Fibroblast of mammary gland (primary cell): ENCODE measurements at regions not wholly inside any gene's neighbourhood (a gene's known extent, or its start where the extent isn't known, plus 50 kb on each side); places are given as distances from the start of the nearest gene placed in this dataset.

Source experiments
- DNase-seq: peaks from one replicate; pipeline ENCODE4 v3.0.0-alpha.2; 2010; ENCODE audit warnings: low read depth
- H3K4me3 ChIP-seq: 2 replicates; pipeline ENCODE4 v1.5.1; 2011; ENCODE audit warnings: low read depth, mild to moderate bottlenecking, low read length, moderate library complexity; ENCODE audit not compliant: control insufficient read depth
- TF ChIP-seq, protein P1 (sequence below): conservative IDR thresholded peaks from 2 replicates; pipeline ENCODE4 v1.5.1; 2011; ENCODE audit warnings: low read depth, low read length, inconsistent platforms; ENCODE audit not compliant: control insufficient read depth, insufficient read depth

DNA sequence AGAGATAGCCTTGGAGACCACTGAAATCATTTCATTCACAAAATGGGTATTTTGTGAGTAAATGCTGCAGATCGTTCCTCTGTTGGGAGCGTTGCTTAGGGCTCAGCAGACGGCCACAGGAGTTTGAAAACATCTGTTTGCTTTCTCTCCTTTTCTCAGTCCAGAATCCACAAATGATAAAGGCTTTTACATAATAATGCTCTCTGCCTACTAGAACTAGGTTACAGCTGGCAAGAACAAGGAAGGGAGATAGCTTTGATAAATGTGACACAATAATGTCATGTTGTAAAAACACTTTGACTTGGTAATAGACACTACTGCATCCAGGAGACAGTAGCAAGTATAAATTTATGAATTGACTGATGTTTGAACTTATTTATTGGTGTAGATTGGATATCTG, 1072.4 kb upstream of the CDH6 start:
- no peak for DNase-seq
- TF ChIP-seq, protein P1, sequence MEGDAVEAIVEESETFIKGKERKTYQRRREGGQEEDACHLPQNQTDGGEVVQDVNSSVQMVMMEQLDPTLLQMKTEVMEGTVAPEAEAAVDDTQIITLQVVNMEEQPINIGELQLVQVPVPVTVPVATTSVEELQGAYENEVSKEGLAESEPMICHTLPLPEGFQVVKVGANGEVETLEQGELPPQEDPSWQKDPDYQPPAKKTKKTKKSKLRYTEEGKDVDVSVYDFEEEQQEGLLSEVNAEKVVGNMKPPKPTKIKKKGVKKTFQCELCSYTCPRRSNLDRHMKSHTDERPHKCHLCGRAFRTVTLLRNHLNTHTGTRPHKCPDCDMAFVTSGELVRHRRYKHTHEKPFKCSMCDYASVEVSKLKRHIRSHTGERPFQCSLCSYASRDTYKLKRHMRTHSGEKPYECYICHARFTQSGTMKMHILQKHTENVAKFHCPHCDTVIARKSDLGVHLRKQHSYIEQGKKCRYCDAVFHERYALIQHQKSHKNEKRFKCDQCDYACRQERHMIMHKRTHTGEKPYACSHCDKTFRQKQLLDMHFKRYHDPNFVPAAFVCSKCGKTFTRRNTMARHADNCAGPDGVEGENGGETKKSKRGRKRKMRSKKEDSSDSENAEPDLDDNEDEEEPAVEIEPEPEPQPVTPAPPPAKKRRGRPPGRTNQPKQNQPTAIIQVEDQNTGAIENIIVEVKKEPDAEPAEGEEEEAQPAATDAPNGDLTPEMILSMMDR = no peak
- no peak overlapping the region for H3K4me3 ChIP-seq

DNA sequence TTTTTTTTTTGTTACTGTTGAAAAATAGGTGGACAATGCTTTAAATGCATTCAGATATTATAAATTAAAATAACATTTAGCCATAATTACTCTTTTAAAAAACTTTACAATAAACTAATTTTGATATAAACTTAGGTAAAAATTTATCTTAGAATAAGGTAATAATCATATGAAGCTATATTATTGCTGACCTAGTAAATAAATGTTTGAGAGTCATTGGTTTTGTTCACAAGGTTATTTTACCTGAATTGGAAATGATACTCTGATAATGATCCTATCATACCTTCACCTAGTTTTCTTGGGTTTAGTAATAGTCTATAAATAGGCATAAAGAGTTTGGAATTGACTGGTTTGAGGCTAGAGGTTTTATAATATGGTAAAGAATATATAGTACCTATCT, 1076.4 kb upstream of the CDH6 start:
- TF ChIP-seq, protein P1 = no peak
- no peak overlapping the region for H3K4me3 ChIP-seq
- no peak for DNase-seq

DNA sequence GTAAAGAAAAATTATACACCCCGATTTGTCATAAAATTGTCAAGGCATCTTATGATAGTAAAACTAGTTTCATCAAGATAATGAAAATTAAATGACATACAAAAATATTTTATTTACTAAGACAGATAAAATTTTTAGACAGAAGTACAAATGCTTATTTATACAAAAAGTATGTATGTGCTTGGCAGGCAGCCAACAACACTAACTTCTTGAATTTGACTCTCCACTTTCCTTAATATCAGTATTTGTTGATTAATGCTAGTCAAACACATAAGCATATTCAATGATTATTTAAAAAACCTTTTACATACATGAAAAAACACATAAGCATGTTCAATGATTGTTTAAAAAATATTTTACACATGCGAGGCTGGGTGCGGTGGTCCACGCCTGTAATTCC, 1079.9 kb upstream of the CDH6 start:
- TF ChIP-seq, protein P1 = no peak
- H3K4me3 ChIP-seq = no peak overlapping the region
- DNase-seq = no peak

DNA sequence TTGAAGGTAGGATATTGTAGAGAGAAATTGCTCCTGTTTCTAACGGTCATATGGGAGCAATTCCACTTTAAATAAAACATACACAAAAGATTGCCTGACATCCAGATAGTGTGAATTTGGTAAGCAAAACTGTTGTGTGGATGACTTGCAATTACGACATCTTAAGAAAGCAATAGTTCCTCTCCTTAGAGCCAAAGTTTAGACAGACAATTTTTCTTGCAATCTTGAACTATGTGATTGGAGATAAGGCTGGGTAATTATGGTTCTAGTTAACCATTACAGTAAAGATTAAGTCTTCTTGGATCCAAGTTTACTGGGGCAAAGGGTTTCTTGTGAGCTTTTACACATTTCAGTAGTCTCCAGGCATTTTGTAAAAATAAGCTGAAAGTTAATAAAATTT, 1080.6 kb upstream of the CDH6 start:
- TF ChIP-seq, protein P1 = no peak
- H3K4me3 ChIP-seq = no peak overlapping the region
- DNase-seq = no peak

DNA sequence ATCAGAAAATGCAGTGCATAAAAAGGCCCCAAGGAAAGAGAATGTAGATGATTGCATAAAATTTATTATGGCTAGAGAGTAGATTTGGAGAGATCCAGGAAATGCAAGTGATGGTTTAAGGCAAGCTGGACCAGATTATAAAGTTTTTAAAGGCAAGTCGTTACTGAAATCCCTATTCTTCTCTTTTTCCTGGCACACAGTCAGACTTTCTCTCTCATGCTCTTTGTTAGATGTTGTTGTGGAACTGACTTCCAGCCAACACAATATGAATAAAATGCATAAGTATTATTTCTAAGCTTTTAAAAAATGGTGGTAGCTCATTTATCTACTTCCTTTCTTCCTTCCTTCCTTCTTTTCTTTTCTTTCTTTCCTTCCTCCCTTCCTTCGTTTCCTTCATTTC, 1085.4 kb upstream of the CDH6 start:
- H3K4me3 ChIP-seq = no peak overlapping the region
- DNase-seq = no peak
- TF ChIP-seq, protein P1 = no peak

DNA sequence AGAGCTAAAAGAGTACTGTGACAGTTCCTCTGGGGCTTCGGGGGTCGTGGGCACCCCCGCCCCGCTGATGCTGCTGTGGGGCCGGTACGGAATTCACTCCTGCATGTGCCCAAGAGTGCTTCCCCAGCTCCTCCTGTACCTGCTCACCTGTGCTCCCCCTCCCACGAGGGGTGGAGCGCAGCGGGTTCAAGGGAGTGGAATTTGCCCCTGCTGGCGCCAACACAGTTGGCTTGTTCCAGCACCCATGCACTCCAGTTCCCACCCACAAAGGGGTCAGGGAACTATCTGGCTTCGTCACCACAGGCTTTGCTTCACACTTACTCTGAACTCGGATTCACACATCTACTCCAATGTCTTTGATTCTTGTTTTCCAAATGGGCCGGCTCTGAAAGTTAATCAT, 1086.9 kb upstream of the CDH6 start:
- no peak for DNase-seq
- H3K4me3 ChIP-seq = no peak overlapping the region
- TF ChIP-seq, protein P1 = no peak
